Stromal cell of bone marrow (primary cell): ENCODE measurements at regions not wholly inside any gene's neighbourhood (a gene's known extent, or its start where the extent isn't known, plus 50 kb on each side); places are given as distances from the start of the nearest gene placed in this dataset.

ENCODE experiments used
- DNase-seq: peaks from one replicate; pipeline ENCODE4 v3.0.0-alpha.2; 2012; ENCODE audit warnings: low read depth

- DNase-seq = no peak
These were observed 66.8 kb upstream of the BCHE start for GRCh38 chr3:165903885-165904630.

- DNase-seq = no peak
These were observed 61.8 kb upstream of the BCHE start for GRCh38 chr3:165899066-165899465.

- no peak for DNase-seq
These were observed 59.9 kb upstream of the BCHE start for GRCh38 chr3:165897137-165897536.

GRCh38 chr3:165895919-165896318, 58.7 kb upstream of the BCHE start:
- DNase-seq = no peak

GRCh38 chr3:165892565-165892964, 55.3 kb upstream of the BCHE start:
- DNase-seq = no peak
